KBM-7 (cell line): ENCODE measurements at regions not wholly inside any gene's neighbourhood (a gene's known extent, or its start where the extent isn't known, plus 50 kb on each side); places are given as distances from the start of the nearest gene placed in this dataset.
A peak's percentile ranks its signal among the peaks of the same experiment; 100 is the strongest.

ENCODE experiments used
- DNase-seq: peaks from one replicate; pipeline ENCODE4 v3.0.0-alpha.2; 2015
- in situ Hi-C: fragments of 300-500 bp; cut with MboI; formaldehyde crosslinking; loops from 2 replicates; pipeline ENCODE4 v1.14.3; 2020; ENCODE audit warnings: low sequenced_read_pairs, low pct_unique_long_range_greater_than_20kb, mixed read lengths

GRCh38 chr10:100612601-100613595 lies 77.2 kb downstream of the HIF1AN start:
- in situ Hi-C loops: no loop called here
- no peak for DNase-seq

GRCh38 chr10:100613846-100614245 lies 78.1 kb downstream of the HIF1AN start:
- in situ Hi-C loops: no loop called here
- DNase-seq: no peak

GRCh38 chr10:100614429-100615095 lies 78.8 kb downstream of the HIF1AN start:
- DNase-seq: no peak
- in situ Hi-C loops: no loop called here

GRCh38 chr10:100615241-100615640 lies 79.5 kb downstream of the HIF1AN start:
- no peak for DNase-seq
- in situ Hi-C loops: no loop called here

GRCh38 chr10:100615908-100616307 lies 80.2 kb downstream of the HIF1AN start:
- in situ Hi-C loops: no loop called here
- no peak for DNase-seq

GRCh38 chr10:100618091-100618615 lies 82.4 kb downstream of the HIF1AN start:
- in situ Hi-C loops: no loop called here
- no peak for DNase-seq

- no peak for DNase-seq
- in situ Hi-C loops: no loop called here
These were observed 83.0 kb downstream of the HIF1AN start for GRCh38 chr10:100618632-100619255.

- DNase-seq: no peak
- in situ Hi-C loops: no loop called here
These were observed 84.5 kb downstream of the HIF1AN start for GRCh38 chr10:100620087-100620835.

- in situ Hi-C loops: no loop called here
- peak; percentile 17 for DNase-seq
These were observed 85.8 kb downstream of the HIF1AN start for GRCh38 chr10:100621360-100622205.

- DNase-seq: no peak
- in situ Hi-C loops: no loop called here
These were observed 87.2 kb downstream of the HIF1AN start for GRCh38 chr10:100622946-100623345.

GRCh38 chr10:100623521-100624230 lies 87.9 kb downstream of the HIF1AN start:
- in situ Hi-C loops: no loop called here
- DNase-seq: no peak

- in situ Hi-C loops: no loop called here
- DNase-seq: no peak
These were observed 88.6 kb downstream of the HIF1AN start for GRCh38 chr10:100624298-100624697.

- DNase-seq: no peak
These were observed 90.1 kb downstream of the HIF1AN start for GRCh38 chr10:100625816-100626215.

GRCh38 chr10:100628061-100628460 lies 92.3 kb downstream of the HIF1AN start:
- in situ Hi-C loops: no loop called here
- DNase-seq: no peak

More at GRCh38 chr10:100625816-100626215, 90.1 kb downstream of the HIF1AN start:
- in situ Hi-C loops: no loop called here

GRCh38 chr10:100631192-100631591 lies 95.4 kb downstream of the HIF1AN start:
- DNase-seq: no peak

GRCh38 chr10:100632027-100632426 lies 96.3 kb downstream of the HIF1AN start:
- DNase-seq: no peak
- in situ Hi-C loops: no loop called here

More at GRCh38 chr10:100631192-100631591, 95.4 kb downstream of the HIF1AN start:
- in situ Hi-C loops: no loop called here

GRCh38 chr10:100634034-100634433 lies 98.3 kb downstream of the HIF1AN start:
- in situ Hi-C loops: no loop called here

More at GRCh38 chr10:100634034-100634433, 98.3 kb downstream of the HIF1AN start:
- DNase-seq: no peak
